GM23338 (cell line): ENCODE measurements at regions not wholly inside any gene's neighbourhood (a gene's known extent, or its start where the extent isn't known, plus 50 kb on each side); places are given as distances from the start of the nearest gene placed in this dataset.

Experiments
- ATAC-seq: fragments of 200-7000 bp; cut with Tn5 transposase; 3 replicates; pipeline ENCODE4 v1.9.1; 2020
- DNase-seq: peaks from one replicate; pipeline ENCODE4 v3.0.0-alpha.2; 2015; ENCODE audit warnings: low spot score
- H2AFZ ChIP-seq: fragments of 200-600 bp; sonication (generic); 2 replicates; pipeline ENCODE4 v1.8.0; 2016; ENCODE audit warnings: antibody characterized with exemption, mild to moderate bottlenecking, moderate library complexity
- H3F3A ChIP-seq: fragments of 200-600 bp; sonication (generic); replicated peaks from 2 replicates; pipeline ENCODE4 v1.8.0; 2017; ENCODE audit warnings: antibody characterized with exemption, mixed run types, low read depth
- H3K27ac ChIP-seq: fragments of 200-600 bp; sonication (generic); 2 replicates; pipeline ENCODE4 v1.6.1; 2016; ENCODE audit warnings: low read depth
- H3K27me3 ChIP-seq: fragments of 200-600 bp; sonication (generic); 2 replicates; pipeline ENCODE4 v1.8.0; 2016; ENCODE audit warnings: mild to moderate bottlenecking, mixed run types, moderate library complexity; ENCODE audit not compliant: insufficient read depth
- H3K36me3 ChIP-seq: fragments of 200-600 bp; sonication (generic); 2 replicates; pipeline ENCODE4 v1.8.0; 2016; ENCODE audit warnings: mild to moderate bottlenecking; ENCODE audit not compliant: insufficient read depth
- H3K4me1 ChIP-seq: fragments of 200-600 bp; sonication (generic); 2 replicates; pipeline ENCODE4 v1.8.0; 2016; ENCODE audit warnings: mild to moderate bottlenecking, moderate library complexity; ENCODE audit not compliant: insufficient read depth
- H3K4me2 ChIP-seq: fragments of 200-600 bp; sonication (generic); 2 replicates; pipeline ENCODE4 v1.7.1; 2017; ENCODE audit warnings: mixed run types
- H3K4me3 ChIP-seq: fragments of 200-600 bp; sonication (generic); 2 replicates; pipeline ENCODE4 v1.6.1; 2016; ENCODE audit warnings: mixed run types
- H3K79me2 ChIP-seq: fragments of 200-600 bp; sonication (generic); replicated peaks from 2 replicates; pipeline ENCODE4 v1.8.0; 2017; ENCODE audit warnings: mild to moderate bottlenecking; ENCODE audit not compliant: insufficient read depth
- H3K9me2 ChIP-seq: fragments of 200-600 bp; sonication (generic); 2 replicates; pipeline ENCODE4 v1.8.0; 2017; ENCODE audit not compliant: insufficient read depth
- H4K20me1 ChIP-seq: fragments of 200-600 bp; sonication (generic); replicated peaks from 2 replicates; pipeline ENCODE4 v1.8.0; 2017; ENCODE audit warnings: mild to moderate bottlenecking; ENCODE audit not compliant: insufficient read depth
- H3K27ac Mint-ChIP-seq: 2 replicates; pipeline ENCODE4 v1.8.0; 2020; ENCODE audit warnings: inconsistent platforms, mild to moderate bottlenecking, moderate library complexity, mixed read lengths
- H3K27me3 Mint-ChIP-seq: 3 replicates; pipeline ENCODE4 v1.8.0; 2022; ENCODE audit warnings: low read depth, mild to moderate bottlenecking, moderate library complexity, mixed read lengths, inconsistent platforms; ENCODE audit not compliant: insufficient read depth, poor library complexity
- H3K36me3 Mint-ChIP-seq: 3 replicates; pipeline ENCODE4 v1.8.0; 2021; ENCODE audit warnings: low read depth, mild to moderate bottlenecking, inconsistent platforms, moderate library complexity, mixed read lengths
- H3K4me1 Mint-ChIP-seq: 3 replicates; pipeline ENCODE4 v1.8.0; 2020; ENCODE audit warnings: mild to moderate bottlenecking, inconsistent platforms, mixed read lengths
- H3K4me3 Mint-ChIP-seq: 3 replicates; pipeline ENCODE4 v1.8.0; 2021; ENCODE audit warnings: moderate library complexity, mild to moderate bottlenecking, inconsistent platforms, mixed read lengths
- H3K9me3 Mint-ChIP-seq: 3 replicates; pipeline ENCODE4 v1.8.0; 2020; ENCODE audit warnings: moderate library complexity, mild to moderate bottlenecking, inconsistent platforms, mixed read lengths
- CREB1 ChIP-seq: fragments of 250-450 bp; sonication (Bioruptor Pico); IDR thresholded peaks from 2 replicates; pipeline ENCODE4 v1.5.0; 2020; ENCODE audit warnings: low read depth, mild to moderate bottlenecking, moderate library complexity
- CTCF ChIP-seq, 2 experiments: fragments of 200-600 bp in 1 of 2; sonication (generic) in 1 of 2; conservative IDR thresholded peaks; 2 replicates each; pipeline versions ENCODE4 v1.5.1 to v1.6.1; 2016 to 2017; ENCODE audit warnings: antibody characterized with exemption in 2 of 2, low read depth in 2 of 2, mild to moderate bottlenecking in 2 of 2, moderate library complexity in 1 of 2
- ETS1 ChIP-seq: IDR thresholded peaks from 2 replicates; pipeline ENCODE4 v1.6.1; 2016; ENCODE audit warnings: antibody characterized with exemption
- EZH2 ChIP-seq: fragments of 200-600 bp; sonication (generic); IDR thresholded peaks from one replicate; pipeline ENCODE4 v1.8.0; 2017; ENCODE audit warnings: antibody characterized with exemption, mild to moderate bottlenecking, low read depth; ENCODE audit not compliant: unreplicated experiment
- EZH2phosphoT487 ChIP-seq: fragments of 200-600 bp; sonication (generic); IDR thresholded peaks from one replicate; pipeline ENCODE4 v1.8.1; 2018; ENCODE audit warnings: antibody characterized with exemption; ENCODE audit not compliant: unreplicated experiment
- JUNB ChIP-seq: IDR thresholded peaks from one replicate; pipeline ENCODE4 v1.6.1; 2016; ENCODE audit warnings: antibody characterized with exemption; ENCODE audit not compliant: unreplicated experiment
- NANOG ChIP-seq: IDR thresholded peaks from 2 replicates; pipeline ENCODE4 v1.6.1; 2016; ENCODE audit warnings: antibody characterized with exemption, borderline replicate concordance
- POLR2AphosphoS5 ChIP-seq: IDR thresholded peaks from 2 replicates; pipeline ENCODE4 v1.6.1; 2016; ENCODE audit warnings: antibody characterized with exemption, low read depth
- REST ChIP-seq: IDR thresholded peaks from one replicate; pipeline ENCODE4 v1.6.1; 2018; ENCODE audit warnings: antibody characterized with exemption; ENCODE audit not compliant: unreplicated experiment
- STAT1 ChIP-seq: IDR thresholded peaks from one replicate; pipeline ENCODE4 v1.6.1; 2016; ENCODE audit warnings: antibody characterized with exemption; ENCODE audit not compliant: unreplicated experiment
- ZNF114 ChIP-seq: fragments of 250-450 bp; sonication (Bioruptor Pico); IDR thresholded peaks from 2 replicates; pipeline ENCODE4 v1.5.0; 2020; ENCODE audit warnings: mild to moderate bottlenecking, moderate library complexity
- ZNF331 ChIP-seq: fragments of 250-450 bp; sonication (Bioruptor Pico); IDR thresholded peaks from 2 replicates; pipeline ENCODE4 v1.5.0; 2020; ENCODE audit warnings: low read depth, mild to moderate bottlenecking, moderate library complexity

GRCh38 chr15:97162805-97163495 is 797.6 kb upstream of the ARRDC4 start:
- H3K27me3 ChIP-seq: no peaks in the 10 kb centered on the region
- Mint-ChIP-seq H3K27ac (no peak overlapping the region), H3K36me3 (no peaks in the 10 kb centered on the region), H3K27me3 (no peaks in the 10 kb centered on the region), H3K4me3 (no peak overlapping the region), H3K4me1 (no peaks in the 10 kb centered on the region; the same call in 2 of the 3 replicates), H3K9me3 (no peaks in the 10 kb centered on the region)
- no peaks in the 10 kb centered on the region for H3F3A ChIP-seq
- no peak for DNase-seq
- H3K79me2 ChIP-seq: no peaks in the 10 kb centered on the region
- no peak overlapping the region for H2AFZ ChIP-seq
- TF ChIP-seq POLR2AphosphoS5 (no peak), JUNB (no peak), NANOG (no peak), REST (no peak), ZNF331 (CRISPR knock-in tag) (no peak), ETS1 (no peak), STAT1 (no peak), EZH2 (no peak), ZNF114 (no peak)
- H3K4me3 ChIP-seq: no peak overlapping the region
- no peaks in the 10 kb centered on the region; the same call in 1 of the 2 replicates for H3K36me3 ChIP-seq
- 0 out of 2 replicates have a peak, but pooled peaks cover 5% of the 10 kb centered on the region for H3K9me2 ChIP-seq
- ATAC-seq: no peak
- H3K4me2 ChIP-seq: no peak overlapping the region
- H4K20me1 ChIP-seq: no peaks in the 10 kb centered on the region
- no peak overlapping the region for H3K27ac ChIP-seq
- no peaks in the 10 kb centered on the region for H3K4me1 ChIP-seq

GRCh38 chr15:97165205-97165604 is 795.3 kb upstream of the ARRDC4 start:
- Histone ChIP-seq H3K4me3 (no peak overlapping the region), H3F3A (no peaks in the 10 kb centered on the region), H3K27me3 (no peaks in the 10 kb centered on the region), H3K9me2 (0 out of 2 replicates have a peak, but pooled peaks cover 5% of the 10 kb centered on the region), H3K4me1 (0 out of 2 replicates have a peak, but pooled peaks cover 9% of the 10 kb centered on the region), H4K20me1 (no peaks in the 10 kb centered on the region), H3K27ac (no peak overlapping the region), H3K79me2 (no peaks in the 10 kb centered on the region), H3K4me2 (no peak overlapping the region), H3K36me3 (no peaks in the 10 kb centered on the region; the same call in 1 of the 2 replicates), H2AFZ (no peak overlapping the region)
- H3K27me3 Mint-ChIP-seq: peaks cover under 1% of the 10 kb centered on the region
- ATAC-seq (no peak), DNase-seq (no peak)
- H3K4me1 Mint-ChIP-seq: peaks cover 14% of the 10 kb centered on the region
- H3K9me3 Mint-ChIP-seq: no peaks in the 10 kb centered on the region
- H3K4me3 Mint-ChIP-seq: no peak overlapping the region
- H3K27ac Mint-ChIP-seq: no peak overlapping the region
- H3K36me3 Mint-ChIP-seq: no peaks in the 10 kb centered on the region
- no peak for TF ChIP-seq CTCF (conservative IDR thresholded peaks at IDR 0.05; ENCODE audit: low read depth in 2 of 2)
- TF ChIP-seq REST: no peak
- TF ChIP-seq JUNB: no peak
- no peak for TF ChIP-seq STAT1
- no peak for TF ChIP-seq ETS1
- no peak for TF ChIP-seq EZH2phosphoT487
- TF ChIP-seq EZH2: no peak
- no peak for TF ChIP-seq CREB1 (CRISPR knock-in tag)
- TF ChIP-seq ZNF331 (CRISPR knock-in tag): no peak
